Upper lobe of left lung (tissue), 6 donors: ENCODE measurements at regions not wholly inside any gene's neighbourhood (a gene's known extent, or its start where the extent isn't known, plus 50 kb on each side); places are given as distances from the start of the nearest gene placed in this dataset.

Experiments
- ATAC-seq, 2 donors: fragments of 200-7000 bp; cut with Tn5 transposase; one replicate each; pipeline ENCODE4 v1.9.1; 2022; ENCODE audit warnings: mild to moderate bottlenecking in 2 of 2, moderate library complexity in 2 of 2; ENCODE audit not compliant: low FRiP score in 2 of 2
- DNase-seq, 2 donors: peaks; one replicate each; pipeline ENCODE4 v3.0.0-alpha.2; 2019 to 2020
- H3K27ac ChIP-seq, 4 donors: fragments of 200-600 bp; sonication (generic); one replicate each; pipeline ENCODE4 v1.5.1; 2016 to 2019
- H3K27me3 ChIP-seq, 4 donors: fragments of 200-600 bp; sonication (generic); one replicate each; pipeline ENCODE4 v1.5.1; 2017 to 2019
- H3K36me3 ChIP-seq, 4 donors: fragments of 200-600 bp; sonication (generic); one replicate each; pipeline ENCODE4 v1.5.1; 2016 to 2019
- H3K4me1 ChIP-seq, 4 donors: fragments of 200-600 bp; sonication (generic); one replicate each; pipeline ENCODE4 v1.5.1; 2018 to 2019
- H3K4me3 ChIP-seq, 4 donors: fragments of 200-600 bp; sonication (generic); one replicate each; pipeline ENCODE4 v1.5.1; 2017 to 2019; ENCODE audit warnings: mild to moderate bottlenecking in 2 of 4, moderate library complexity in 1 of 4
- H3K9me3 ChIP-seq, 4 donors: fragments of 200-600 bp; sonication (generic); one replicate each; pipeline ENCODE4 v1.5.1; 2018 to 2019
- CTCF ChIP-seq, 6 experiments: fragments of 450-650 bp in 4 of 6; fragments of 200-600 bp in 2 of 6; sonication (generic) in 2 of 6; IDR thresholded peaks; one replicate each; pipeline ENCODE4 v1.5.1; 2016 to 2019; ENCODE audit warnings: antibody characterized with exemption in 6 of 6
- EP300 ChIP-seq, 4 donors: sonication (generic); formaldehyde crosslinking; IDR thresholded peaks; one replicate each; pipeline ENCODE4 v1.5.1; 2017; ENCODE audit warnings: antibody characterized with exemption in 4 of 4, control low read depth in 2 of 4
- POLR2A ChIP-seq, 4 donors: fragments of 450-650 bp; IDR thresholded peaks; one replicate each; pipeline ENCODE4 v1.5.1; 2016 to 2017; ENCODE audit warnings: antibody characterized with exemption in 4 of 4, mild to moderate bottlenecking in 2 of 4
- POLR2AphosphoS5 ChIP-seq, 2 donors: sonication (generic); formaldehyde crosslinking; IDR thresholded peaks; one replicate each; pipeline ENCODE4 v1.5.1; 2017; ENCODE audit warnings: antibody characterized with exemption in 2 of 2
- WGBS, 2 donors: methylation state at CpG; one replicate each; pipeline ENCODE4 v1.1.5; 2017 to 2018; 5-methylcytosine and 5-hydroxymethylcytosine counted together
- donor health status: DM: no; HTN: no; CAD: no; lungs with moderate emphysema.
- donor health status: DM: no; HTN: yes; CAD: no; lungs with severe emphysema.

GRCh38 chr15:85874236-85874635 is 79.5 kb upstream of the KLHL25 start:
- Histone ChIP-seq H3K4me3 (no peak overlapping the region), H3K27me3 (no peaks in the 10 kb centered on the region), H3K36me3 (no peaks in the 10 kb centered on the region), H3K4me1 (no peaks in the 10 kb centered on the region), H3K9me3 (no peaks in the 10 kb centered on the region), H3K27ac (no peak overlapping the region)
- TF ChIP-seq EP300 (IDR thresholded peaks at IDR 0.05) = no peak
- TF ChIP-seq POLR2A (IDR thresholded peaks at IDR 0.05) = no peak
- TF ChIP-seq CTCF (IDR thresholded peaks at IDR 0.05) = no peak
- no peak for TF ChIP-seq POLR2AphosphoS5 (IDR thresholded peaks at IDR 0.05)
- ATAC-seq (no peak), DNase-seq (no peak)
- 89 to 93% methylated on average over 2 of the region's 2 CpGs for WGBS, 2 donors

- no peaks in the 10 kb centered on the region for H3K27me3 ChIP-seq
- H3K4me1 ChIP-seq = no peaks in the 10 kb centered on the region
- WGBS, 2 donors = 34 to 55% methylated on average over 2 of the region's 2 CpGs
- no peak for DNase-seq
- no peaks in the 10 kb centered on the region for H3K9me3 ChIP-seq
- no peak for TF ChIP-seq POLR2A (IDR thresholded peaks at IDR 0.05)
- TF ChIP-seq CTCF (IDR thresholded peaks at IDR 0.05) = no peak
- TF ChIP-seq POLR2AphosphoS5 (IDR thresholded peaks at IDR 0.05) = no peak
- H3K4me3 ChIP-seq = no peak overlapping the region
- no peak for ATAC-seq
- H3K36me3 ChIP-seq = no peaks in the 10 kb centered on the region
- H3K27ac ChIP-seq = no peak overlapping the region
Observed at GRCh38 chr15:85875756-85876155, 81.0 kb upstream of the KLHL25 start.

GRCh38 chr15:85878828-85879225 is 84.1 kb upstream of the KLHL25 start:
- 10 to 18% methylated on average over 3 of the region's 3 CpGs for WGBS, 2 donors
- ATAC-seq = peak in 1 of 2 donors; percentile 43
- H3K36me3 ChIP-seq = no peaks in the 10 kb centered on the region
- H3K4me1 ChIP-seq = no peaks in the 10 kb centered on the region
- DNase-seq = no peak
- H3K27ac ChIP-seq = no peak overlapping the region
- H3K27me3 ChIP-seq = no peaks in the 10 kb centered on the region
- H3K9me3 ChIP-seq = no peaks in the 10 kb centered on the region
- H3K4me3 ChIP-seq = no peak overlapping the region
- no peak for TF ChIP-seq EP300 (IDR thresholded peaks at IDR 0.05)
- TF ChIP-seq POLR2AphosphoS5 (IDR thresholded peaks at IDR 0.05) = no peak
- TF ChIP-seq CTCF (IDR thresholded peaks at IDR 0.05) = no peak
- TF ChIP-seq POLR2A (IDR thresholded peaks at IDR 0.05) = no peak

GRCh38 chr15:85879334-85880163 is 84.8 kb upstream of the KLHL25 start:
- ATAC-seq = no peak
- Histone ChIP-seq H3K4me1 (no peaks in the 10 kb centered on the region), H3K9me3 (no peaks in the 10 kb centered on the region), H3K4me3 (no peak overlapping the region), H3K27me3 (no peaks in the 10 kb centered on the region), H3K36me3 (no peaks in the 10 kb centered on the region), H3K27ac (no peak overlapping the region)
- 60 to 70% methylated on average over 13 to 20 of the region's 20 CpGs for WGBS, 2 donors
- TF ChIP-seq EP300 (IDR thresholded peaks at IDR 0.05) = no peak
- no peak for TF ChIP-seq CTCF (IDR thresholded peaks at IDR 0.05)
- no peak for TF ChIP-seq POLR2A (IDR thresholded peaks at IDR 0.05)
- no peak for TF ChIP-seq POLR2AphosphoS5 (IDR thresholded peaks at IDR 0.05)
- DNase-seq = no peak
